ENCODE measurements at regions not wholly inside any gene's neighbourhood (a gene's known extent, or its start where the extent isn't known, plus 50 kb on each side); places are given as distances from the start of the nearest gene placed in this dataset.

GRCh38 chr7:112882022-112882421, 91.8 kb upstream of the TMEM168 start:
- no peak overlapping the region for H3K4me3 ChIP-seq (ENCODE audit: low read depth in 2 of 2, low read length in 1 of 2)
- CTCF ChIA-PET = interaction anchor here (0.6 to 2.9 kb wide), 4 partner anchors 9 to 520 kb away, joined by 3 to 8 read pairs (median 3); no protein-coding TSS in a partner anchor
- no peaks in the 10 kb centered on the region for H3K79me2 ChIP-seq (ENCODE audit: insufficient read depth)
- H2AFZ ChIP-seq (ENCODE audit: low read depth) = no peak overlapping the region
- H3K36me3 ChIP-seq (replicated peaks in 1 of 2; ENCODE audit: control insufficient read depth in 1 of 2, insufficient read depth in 2 of 2, low read length in 1 of 2) = peaks cover 2 to 10% of the 10 kb centered on the region in 2 experiments
- peaks cover 11 to 14% of the 10 kb centered on the region in 2 experiments; a peak in 3 of 4 replicates for H3K4me1 ChIP-seq (ENCODE audit: control insufficient read depth in 1 of 2, insufficient read depth in 2 of 2, low read depth in 1 of 2, low read length in 1 of 2)
- 100% methylated on average over 4 of the region's 4 CpGs for WGBS (ENCODE audit: low lambda C conversion rate)
- no peaks in the 10 kb centered on the region for H3K27me3 ChIP-seq (ENCODE audit: insufficient read depth)
- DNase-seq = no peak
- no peak overlapping the region for H3K4me2 ChIP-seq
- peaks cover 12% of the 10 kb centered on the region for H3F3A ChIP-seq (replicated peaks; ENCODE audit: insufficient read depth)
- H3K27ac ChIP-seq (ENCODE audit: low read depth in 2 of 2, low read length in 1 of 2) = no peak overlapping the region
- POLR2A ChIA-PET = interaction anchor here (1.1 kb wide), 1 partner anchor 12 kb away, joined by 3 read pairs; no protein-coding TSS in a partner anchor
- no peak overlapping the region for H3K9ac ChIP-seq
- TF ChIP-seq CTCF (IDR thresholded peaks at IDR 0.05) = no peak
- no peak for TF ChIP-seq TCF12 (IDR thresholded peaks at IDR 0.05)
- no peak for TF ChIP-seq FOXJ3 (CRISPR knock-in tag; IDR thresholded peaks at IDR 0.05)
- no peak for TF ChIP-seq SMC3 (IDR thresholded peaks at IDR 0.05; ENCODE audit: low read depth, low read length)
- TF ChIP-seq NFIC (IDR thresholded peaks at IDR 0.05; ENCODE audit: borderline replicate concordance) = no peak
- TF ChIP-seq TAF1 (IDR thresholded peaks at IDR 0.05; ENCODE audit: borderline replicate concordance, low read depth, low read length) = no peak
- no peak for TF ChIP-seq NRF1 (IDR thresholded peaks at IDR 0.05; ENCODE audit: low read depth, low read length)
- TF ChIP-seq CHD2 (IDR thresholded peaks at IDR 0.05; ENCODE audit: low read length, partially characterized antibody) = no peak
- TF ChIP-seq SIN3A (IDR thresholded peaks at IDR 0.05; ENCODE audit: borderline replicate concordance, low read depth, low read length) = no peak
- no peak for TF ChIP-seq POLR2AphosphoS5 (IDR thresholded peaks at IDR 0.05; ENCODE audit: low read depth, low read length)
- no peak for TF ChIP-seq YY1 (IDR thresholded peaks at IDR 0.05; ENCODE audit: low read depth)
- TF ChIP-seq USF2 (IDR thresholded peaks at IDR 0.05; ENCODE audit: borderline replicate concordance, low read depth, low read length) = no peak
- no peak for TF ChIP-seq ZBTB33 (IDR thresholded peaks at IDR 0.05; ENCODE audit: borderline replicate concordance, low read depth)
- TF ChIP-seq EP300 (IDR thresholded peaks at IDR 0.05; ENCODE audit: borderline replicate concordance in 1 of 2, low read depth in 1 of 2, low read length in 1 of 2) = no peak
- no peak for TF ChIP-seq TEAD4 (IDR thresholded peaks at IDR 0.05; ENCODE audit: borderline replicate concordance, insufficient read depth)
- no peak for TF ChIP-seq REST (IDR thresholded peaks at IDR 0.05; ENCODE audit: low read depth, low read length)
- TF ChIP-seq MXI1 (IDR thresholded peaks at IDR 0.05; ENCODE audit: low read depth, low read length) = no peak
- TF ChIP-seq RXRA (IDR thresholded peaks at IDR 0.05; ENCODE audit: borderline replicate concordance, low read depth) = no peak
- no peak for TF ChIP-seq FOSL2 (IDR thresholded peaks at IDR 0.05; ENCODE audit: borderline replicate concordance, low read depth)
- H3K9me3 ChIP-seq = no peaks in the 10 kb centered on the region
- no peaks in the 10 kb centered on the region for H3K9me2 ChIP-seq
- 0 out of 2 replicates have a peak, but pooled peaks cover 4% of the 10 kb centered on the region for H4K20me1 ChIP-seq (ENCODE audit: insufficient read depth)

All from SK-N-SH (cell line).